GM21390 (cell line): ENCODE measurements at regions not wholly inside any gene's neighbourhood (a gene's known extent, or its start where the extent isn't known, plus 50 kb on each side); places are given as distances from the start of the nearest gene placed in this dataset.
"Not testable (repeated sequence)": the region's sequence is repeated elsewhere in the genome, so short reads cannot be mapped to it uniquely, and the experiment has no call there.

Experiments
- ATAC-seq: cut with Tn5 transposase; IDR thresholded peaks from one replicate; pipeline ENCODE4 v1.9.1; 2021; ENCODE audit not compliant: unreplicated experiment

DNA sequence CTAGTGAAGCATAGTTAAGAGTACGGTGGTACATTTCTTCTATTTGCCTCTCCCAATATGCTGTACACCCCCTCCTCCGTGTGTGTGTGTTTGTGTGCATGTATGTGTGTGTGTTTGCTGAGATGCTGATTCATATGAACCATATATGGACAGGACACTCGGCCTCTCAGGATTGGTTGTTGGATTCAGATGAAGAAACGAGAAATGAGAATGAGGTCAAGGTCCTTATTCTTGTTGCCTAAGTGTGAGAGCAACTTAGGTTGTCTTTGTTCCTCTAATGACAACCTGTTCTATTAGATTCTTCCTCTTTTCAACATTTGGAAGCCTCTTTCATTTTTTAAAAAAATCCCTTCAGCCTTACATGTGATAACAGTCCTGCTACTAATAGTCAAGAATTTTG is 1387.6 kb downstream of the STIM2 start:
- ATAC-seq, result no peak

DNA sequence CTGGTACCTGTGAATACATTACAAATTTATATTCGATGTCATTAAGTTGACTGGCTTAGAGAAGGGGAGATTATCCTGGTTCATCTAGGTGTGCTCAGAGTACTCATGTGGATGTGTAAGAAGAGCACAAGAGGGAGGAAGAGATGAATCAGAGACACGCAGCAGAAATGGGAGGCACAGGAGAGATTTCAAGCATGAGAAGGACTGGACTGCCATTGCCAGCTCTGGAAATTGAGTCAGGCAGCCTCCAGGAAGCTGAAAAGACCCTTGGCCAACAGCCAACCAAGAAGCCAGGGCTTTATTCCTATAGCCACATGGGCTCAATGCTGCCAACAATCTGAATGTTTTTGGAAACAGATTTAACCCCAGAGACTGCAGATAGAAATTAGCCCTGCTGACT is 1390.0 kb downstream of the STIM2 start:
- ATAC-seq, result no peak

DNA sequence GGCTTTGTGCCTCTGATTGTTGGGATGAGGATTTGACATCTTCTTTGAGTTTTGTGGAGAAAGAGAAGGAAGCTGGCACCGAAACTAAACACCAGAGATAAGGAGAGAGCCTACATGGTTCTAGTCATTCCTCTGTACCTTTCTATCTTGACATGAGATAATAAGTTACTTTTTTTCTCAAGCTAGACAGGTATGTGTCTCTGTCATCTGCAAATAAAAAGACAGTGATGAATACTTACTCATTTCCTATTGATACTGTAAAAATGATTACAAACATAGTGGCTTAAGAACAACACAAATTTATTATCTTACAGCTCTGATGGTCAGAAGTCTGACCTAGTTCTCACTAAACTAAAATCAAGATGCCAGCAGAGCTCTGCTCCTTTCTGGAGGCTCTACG is 1391.2 kb downstream of the STIM2 start:
- no peak for ATAC-seq

DNA sequence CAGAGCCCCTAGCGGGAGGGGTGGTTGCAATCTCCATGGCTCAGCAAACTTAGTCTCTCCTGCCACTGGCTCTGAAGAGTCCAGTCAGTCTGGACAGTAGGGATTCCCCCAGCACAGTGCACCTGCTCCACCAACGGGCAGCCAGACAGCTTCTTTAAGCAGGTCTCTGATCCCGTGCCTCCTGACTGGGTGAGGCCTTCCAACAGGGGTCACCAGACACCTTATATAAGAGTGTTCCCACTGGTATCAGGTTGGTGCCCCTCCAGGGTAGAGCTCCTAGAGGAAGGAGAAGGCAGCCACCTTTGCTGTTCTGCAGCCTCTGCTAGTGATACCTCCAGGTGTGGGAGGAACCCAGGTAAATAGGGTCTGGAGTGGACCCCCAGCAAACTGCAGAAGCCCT is 1393.4 kb downstream of the STIM2 start:
- ATAC-seq, result no peak

DNA sequence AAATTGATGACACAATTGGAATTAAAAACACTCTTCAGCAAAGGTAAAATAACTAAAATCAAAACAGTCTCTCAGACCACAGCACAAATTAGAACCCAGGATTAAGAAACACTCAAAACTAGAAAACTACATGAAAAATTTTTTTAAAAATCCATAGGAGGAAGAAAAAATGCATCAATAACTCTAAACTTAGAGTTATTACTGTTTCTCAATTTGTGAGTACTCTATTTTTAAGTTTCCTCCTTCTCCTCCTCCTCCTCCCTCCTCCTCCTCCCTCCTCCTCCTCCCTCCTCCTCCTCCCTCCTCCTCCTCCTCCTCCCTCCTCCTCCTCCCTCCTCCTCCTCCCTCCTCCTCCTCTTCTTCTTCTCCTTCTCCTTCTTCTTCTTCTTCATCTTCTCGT is 1395.7 kb downstream of the STIM2 start:
- ATAC-seq, result no peak

DNA sequence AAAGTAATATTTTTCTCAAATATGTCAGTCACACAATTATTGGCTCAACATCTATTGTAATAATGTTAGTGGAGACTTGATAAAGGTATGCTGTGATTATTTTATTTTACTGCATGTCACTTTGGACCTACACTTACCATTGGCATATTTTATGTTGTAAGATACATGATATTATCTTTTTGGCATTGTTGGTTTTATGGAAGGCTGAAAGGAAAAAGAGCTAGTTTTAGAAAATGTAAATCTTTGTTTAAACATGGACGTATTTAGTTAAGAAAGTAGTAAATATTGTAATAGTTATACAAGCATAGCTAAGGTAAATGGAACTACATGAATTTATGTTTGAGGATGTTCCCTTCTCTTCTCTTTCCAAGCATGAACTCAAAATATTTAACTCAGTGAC is 1399.3 kb downstream of the STIM2 start:
- no peak for ATAC-seq

DNA sequence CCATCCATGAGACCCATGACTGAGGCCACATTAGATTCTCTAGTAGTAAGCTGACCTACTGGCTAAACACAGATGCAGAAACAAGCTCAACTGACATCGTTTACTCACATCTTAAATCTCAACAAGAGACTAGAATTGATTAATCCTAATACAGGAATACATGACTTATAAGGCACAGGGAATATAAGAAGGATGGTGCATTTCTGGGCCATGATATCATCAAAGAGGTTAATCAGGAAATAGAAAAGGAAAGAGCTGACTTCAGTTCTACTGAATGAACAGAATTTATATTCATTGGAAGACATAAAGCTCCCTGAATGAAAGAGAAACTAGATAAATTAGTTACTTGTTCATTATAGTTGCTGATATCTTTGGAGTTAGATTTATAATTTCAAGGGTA is 1406.5 kb downstream of the STIM2 start:
- no peak for ATAC-seq

DNA sequence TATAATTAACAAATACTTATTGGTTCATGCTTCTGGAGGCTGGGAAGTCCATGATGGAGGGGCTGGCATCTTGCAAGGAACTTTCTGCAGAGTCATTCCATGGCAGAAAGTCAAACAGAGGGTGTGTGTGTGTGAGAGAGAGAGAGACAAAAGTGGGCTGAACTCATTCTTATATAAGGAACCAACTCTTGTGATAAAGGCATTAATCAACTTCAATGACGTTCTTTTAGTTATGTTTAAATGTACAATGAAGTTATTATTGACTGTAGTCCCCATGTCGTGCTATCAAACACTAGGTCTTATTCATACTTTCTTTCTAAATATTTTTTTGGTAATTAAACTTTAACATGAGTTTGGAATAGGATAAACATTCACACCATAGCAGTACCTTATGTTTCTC is 1408.8 kb downstream of the STIM2 start:
- no peak for ATAC-seq

DNA sequence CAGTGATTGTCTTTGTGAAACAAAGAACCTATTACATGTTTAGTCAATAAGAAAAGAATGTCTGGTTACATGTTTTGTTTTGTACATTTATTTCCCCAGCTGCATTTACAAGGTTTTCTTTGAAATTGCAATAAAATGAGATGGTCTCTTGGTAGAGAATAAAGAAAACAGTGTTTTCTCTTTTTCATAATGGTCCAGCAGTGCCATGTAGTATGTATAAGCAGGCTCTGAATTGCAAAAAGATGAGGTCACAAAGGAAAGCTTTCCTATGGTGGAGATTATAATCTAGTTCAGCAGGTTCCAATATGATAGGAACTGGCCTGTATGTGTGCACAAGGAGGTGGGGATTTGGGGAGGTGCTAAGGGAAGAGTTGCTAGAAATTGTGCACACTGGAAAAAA is 1417.3 kb downstream of the STIM2 start:
- ATAC-seq, result no peak

DNA sequence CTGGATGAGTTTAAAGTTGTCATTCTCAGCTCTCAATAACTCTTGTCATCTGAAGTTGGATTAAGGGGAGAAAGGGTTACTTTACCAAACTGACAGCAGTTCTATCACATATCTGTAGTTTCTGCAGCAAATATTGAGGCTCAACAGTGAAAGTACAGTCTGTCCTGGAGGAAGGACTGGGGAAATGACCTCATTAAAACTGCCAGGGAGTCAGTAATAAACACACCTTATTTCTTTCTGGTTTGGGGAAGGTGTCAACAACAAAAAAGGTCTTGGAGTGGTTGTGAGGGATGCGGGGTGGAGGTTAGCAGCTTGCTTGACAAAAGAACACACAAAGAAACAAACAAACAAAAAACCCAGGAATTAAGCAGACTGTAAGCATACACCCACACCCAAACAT is 1418.0 kb downstream of the STIM2 start:
- no peak for ATAC-seq

DNA sequence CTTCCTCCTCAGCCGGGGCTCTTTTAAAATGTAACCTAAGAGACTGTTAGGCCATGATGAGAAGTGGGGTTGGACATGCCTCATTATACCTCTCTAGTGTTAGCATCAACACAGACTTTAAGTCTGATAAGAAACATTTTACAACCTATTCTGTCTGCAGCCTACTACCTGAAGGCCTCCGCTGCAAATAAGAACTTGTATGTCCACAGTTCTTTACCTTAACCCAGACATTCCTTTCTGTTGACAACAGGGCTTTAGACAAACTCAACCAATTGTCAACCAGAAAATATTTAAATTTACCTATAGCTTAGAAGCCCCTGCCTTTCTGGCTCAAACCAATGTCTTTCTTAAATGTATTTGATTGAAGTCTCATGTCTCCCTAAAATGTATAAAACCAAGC is 1418.6 kb downstream of the STIM2 start:
- ATAC-seq, result no peak

DNA sequence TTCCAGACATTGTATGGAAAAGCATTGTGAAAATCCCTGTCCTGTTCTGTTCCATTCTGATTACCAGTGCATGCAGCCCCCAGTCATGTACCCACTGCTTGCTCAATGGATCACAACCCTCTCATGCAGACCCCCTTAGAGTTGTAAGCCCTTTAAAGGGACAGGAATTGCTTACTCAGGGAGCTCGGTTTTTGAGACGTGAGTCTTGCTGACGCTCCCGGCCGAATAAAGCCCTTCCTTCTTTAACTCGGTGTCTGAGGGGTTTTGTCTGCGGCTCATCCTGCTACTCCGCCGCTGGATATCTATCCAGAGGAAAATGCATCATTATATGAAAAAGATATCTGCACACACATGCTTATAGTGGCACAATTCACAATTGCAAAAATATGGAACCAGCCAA is 1425.6 kb downstream of the STIM2 start:
- ATAC-seq, result not testable (repeated sequence)

DNA sequence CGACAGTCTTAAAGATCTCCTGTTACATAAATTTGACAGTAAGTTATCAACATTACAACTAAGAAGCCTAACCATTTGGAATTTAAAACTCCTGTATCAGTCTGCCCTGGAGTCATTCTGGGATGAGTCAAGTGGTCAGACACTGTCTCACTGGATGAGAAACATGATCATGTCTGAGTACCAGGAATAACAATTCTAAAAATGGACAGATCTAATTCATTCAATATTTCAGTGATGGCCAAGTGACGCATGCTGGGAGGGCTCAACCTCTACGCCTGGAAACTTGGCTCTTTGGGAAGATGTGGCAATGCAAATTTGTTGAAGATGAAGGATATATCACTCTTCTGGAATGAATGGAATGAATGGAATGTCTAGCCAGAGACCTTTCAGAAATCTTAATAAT is 1427.2 kb downstream of the STIM2 start:
- no peak for ATAC-seq

DNA sequence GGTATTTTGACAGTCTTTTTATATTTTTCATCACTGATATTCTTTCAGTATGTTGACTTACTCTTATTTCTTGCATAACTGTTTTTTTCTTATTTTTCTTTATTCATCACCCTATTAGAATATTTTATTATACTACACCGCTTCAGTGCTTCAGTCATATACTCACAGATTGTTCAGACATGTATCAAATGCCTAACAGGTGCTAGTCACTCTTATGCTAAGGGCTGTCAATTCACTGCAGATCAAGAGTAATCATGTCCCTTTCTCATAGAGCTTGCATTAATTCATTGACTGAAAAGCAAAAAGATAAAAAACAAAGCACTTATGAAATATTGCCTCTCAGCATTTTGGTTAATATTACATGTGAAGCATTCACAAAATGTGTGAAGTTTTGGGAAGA is 1435.6 kb downstream of the STIM2 start:
- no peak for ATAC-seq

DNA sequence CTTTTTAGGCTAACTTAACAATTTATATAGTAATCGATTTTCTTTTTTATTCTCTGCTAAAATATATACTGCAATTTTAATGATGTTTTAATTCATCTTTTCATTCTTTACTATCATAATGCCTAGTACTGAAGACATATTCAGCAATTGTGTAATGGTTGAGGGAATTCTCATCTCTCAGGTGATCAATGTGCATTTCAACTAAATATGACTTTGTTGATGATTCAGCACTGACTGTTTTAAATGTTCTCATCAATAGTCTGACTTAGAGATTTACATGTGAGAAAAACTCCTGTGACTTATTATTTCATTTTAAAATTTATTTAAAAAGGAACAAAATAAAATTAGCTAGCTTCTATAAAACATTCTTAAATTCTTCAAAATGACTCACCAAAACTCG is 1450.3 kb downstream of the STIM2 start:
- no peak for ATAC-seq

DNA sequence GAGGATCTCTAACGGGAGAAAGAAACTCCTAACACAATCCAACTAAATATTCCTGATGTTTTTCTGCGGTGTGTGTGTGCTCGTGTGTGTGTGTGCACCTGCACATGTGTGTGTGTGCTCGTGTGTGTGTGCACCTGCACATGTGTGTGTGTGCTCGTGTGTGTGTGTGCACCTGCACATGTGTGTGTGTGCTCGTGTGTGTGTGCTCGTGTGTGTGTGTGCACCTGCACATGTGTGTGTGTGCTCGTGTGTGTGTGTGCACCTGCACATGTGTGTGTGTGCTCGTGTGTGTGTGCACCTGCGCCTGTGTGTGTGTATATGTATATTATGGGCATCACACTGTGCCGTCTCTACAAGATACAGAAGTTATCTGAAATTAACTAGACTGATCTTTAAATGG is 1451.9 kb downstream of the STIM2 start:
- ATAC-seq, result not testable (repeated sequence)

DNA sequence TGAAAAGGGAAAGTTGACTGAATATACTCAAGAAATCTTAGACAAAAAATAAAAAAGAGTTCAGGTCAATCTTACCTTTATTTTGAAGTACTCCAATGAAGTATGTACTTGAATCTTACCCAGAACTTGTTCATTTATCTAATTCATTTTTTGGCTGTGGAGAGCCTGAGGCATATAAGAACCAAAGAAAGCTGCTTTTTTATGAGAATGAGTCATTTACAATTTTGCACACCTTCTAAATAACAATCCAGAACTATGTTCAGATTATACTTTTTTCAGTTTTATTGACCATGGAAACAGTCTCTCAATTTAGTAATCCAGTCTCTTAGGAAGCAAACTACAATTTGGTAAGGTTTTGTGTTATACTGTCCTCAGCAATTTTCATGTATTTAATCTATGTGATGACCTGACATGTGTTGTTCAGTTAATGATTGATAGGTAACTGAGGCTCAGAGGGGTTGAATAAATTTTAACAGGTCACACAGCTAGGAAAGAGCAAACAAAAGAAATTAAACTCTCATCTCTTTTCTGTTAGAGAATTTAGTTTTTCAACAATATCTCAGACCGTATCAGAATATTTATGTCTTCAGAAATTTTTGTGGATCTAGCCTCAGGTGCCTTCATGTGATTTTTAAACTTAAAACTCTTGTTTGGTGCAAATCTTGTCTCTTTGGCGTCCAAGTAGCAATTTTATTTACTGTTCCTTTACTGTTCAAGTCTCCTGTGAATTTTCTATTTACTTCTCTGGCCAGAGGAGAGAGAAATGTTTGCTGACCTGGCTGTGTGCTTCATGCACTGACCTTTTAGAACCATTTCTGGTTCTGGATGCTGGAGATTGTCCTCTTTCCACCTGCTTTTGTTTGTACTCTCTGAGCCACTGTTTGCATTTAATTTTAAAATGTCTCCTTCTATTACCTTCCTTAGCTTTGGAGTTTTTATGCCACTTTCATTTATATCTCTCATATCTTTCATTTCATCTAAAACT is 1453.4 kb downstream of the STIM2 start:
- ATAC-seq, result no peak

DNA sequence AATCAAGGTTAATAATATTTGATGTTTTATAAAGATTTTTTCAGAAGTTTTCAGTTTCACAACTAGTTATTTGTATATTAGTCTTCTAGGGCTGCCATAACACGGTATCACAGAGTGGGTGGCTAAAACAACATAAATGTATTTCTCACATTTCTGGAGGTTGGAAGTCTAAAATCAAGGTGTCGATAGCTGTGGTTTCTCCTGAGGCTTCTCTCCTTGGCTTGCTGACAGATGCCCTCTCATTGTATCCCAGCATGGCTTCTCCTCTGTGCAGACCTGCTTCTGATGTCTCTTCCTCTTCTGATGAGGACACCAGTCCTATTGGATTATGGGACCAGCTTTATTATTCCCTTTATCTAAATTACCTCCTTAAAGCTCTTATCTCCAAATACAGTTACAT is 1456.6 kb downstream of the STIM2 start:
- no peak for ATAC-seq

DNA sequence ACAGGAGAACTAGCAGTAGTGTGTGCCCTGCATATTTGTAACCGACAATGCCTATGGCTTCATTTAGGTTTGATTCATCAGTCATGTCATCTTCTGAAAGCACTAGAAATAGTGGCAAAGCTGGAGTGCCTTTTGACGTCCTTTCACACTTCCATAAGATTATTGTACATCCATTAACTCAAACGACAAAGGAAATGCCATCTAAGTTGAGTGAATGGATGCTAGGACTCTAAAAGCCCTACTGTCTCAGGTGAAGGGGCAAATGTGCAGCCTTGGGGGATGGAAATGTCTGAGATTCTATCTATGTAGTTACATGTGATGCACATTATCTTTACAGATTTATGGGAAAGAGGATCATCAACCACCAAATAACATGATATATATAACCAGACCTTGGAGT is 1473.6 kb downstream of the STIM2 start:
- no peak for ATAC-seq

DNA sequence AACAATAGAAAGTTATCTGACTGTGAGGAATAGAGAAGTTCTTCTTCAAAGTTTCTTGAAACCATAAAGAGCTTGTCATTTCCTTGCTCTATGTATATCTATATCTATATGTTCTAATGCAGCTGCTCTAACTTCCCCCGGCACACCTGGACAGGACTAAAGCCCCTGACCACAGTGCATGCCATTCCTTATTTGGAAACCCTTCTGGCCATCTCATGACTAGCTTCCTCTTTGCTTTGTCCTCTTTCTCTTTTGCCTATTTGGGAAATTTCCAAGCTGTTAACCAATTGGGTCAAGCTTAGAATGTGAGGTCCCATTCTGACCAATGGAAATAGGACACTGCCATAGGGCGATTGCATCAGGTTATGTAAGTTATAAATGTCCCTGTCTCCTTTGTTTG is 1481.1 kb downstream of the STIM2 start:
- no peak for ATAC-seq

DNA sequence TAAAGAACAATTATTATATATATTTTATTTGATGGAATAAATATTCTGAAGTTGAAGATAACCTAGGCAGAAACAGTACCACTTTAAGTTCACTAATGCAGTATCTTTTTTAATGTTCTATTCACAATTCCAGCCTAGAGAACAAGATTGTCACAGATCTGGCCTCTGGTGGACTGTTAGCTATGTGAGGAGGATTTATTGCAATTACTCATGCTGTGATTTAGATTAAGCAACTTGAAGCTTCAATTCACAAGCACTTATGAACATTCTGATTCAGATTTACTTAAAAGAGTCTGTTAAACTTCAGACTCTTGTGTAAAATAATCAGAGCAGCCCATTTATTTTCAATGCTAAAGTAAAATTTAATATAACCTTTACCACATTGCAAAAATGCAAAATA is 1489.8 kb downstream of the STIM2 start:
- ATAC-seq, result no peak

DNA sequence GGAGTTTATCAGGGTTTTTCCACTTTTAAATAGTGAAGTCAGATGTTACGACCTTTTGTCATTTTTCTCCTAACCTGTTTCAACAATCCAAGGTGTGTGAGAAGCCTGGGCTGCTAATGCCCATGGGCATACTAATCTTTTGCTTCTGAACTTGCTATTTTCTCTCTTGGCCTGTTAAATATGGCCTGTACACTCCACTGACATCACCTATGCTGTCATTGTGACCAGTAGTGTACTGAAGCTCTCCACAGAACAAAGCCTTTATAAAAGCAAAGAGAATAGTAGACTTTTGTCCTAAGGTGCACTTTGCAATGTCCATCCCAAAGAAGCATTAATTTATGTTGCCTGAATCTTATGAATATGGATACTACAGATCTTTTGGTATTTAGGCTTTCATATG is 1490.5 kb downstream of the STIM2 start:
- ATAC-seq, result no peak

DNA sequence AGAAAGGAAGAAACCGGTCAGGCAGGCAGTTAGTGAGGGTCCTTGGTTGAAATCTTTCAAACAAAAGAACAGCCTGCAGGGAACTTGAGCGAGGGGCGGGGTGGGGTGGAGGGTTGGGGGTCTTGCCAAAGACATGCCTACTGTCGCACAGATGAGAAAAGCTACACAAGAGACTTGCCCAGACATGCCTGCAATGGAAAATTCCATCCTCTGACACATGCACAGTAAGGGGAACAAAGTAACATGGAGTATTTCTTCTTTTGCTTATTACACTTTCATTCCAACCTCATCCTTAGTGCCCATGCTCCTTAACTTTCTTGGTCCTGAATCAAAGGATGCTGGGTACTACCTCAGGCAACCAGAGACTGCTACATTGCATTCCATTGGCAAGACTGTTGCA is 1491.2 kb downstream of the STIM2 start:
- no peak for ATAC-seq
